SK-N-SH (cell line): ENCODE measurements at regions not wholly inside any gene's neighbourhood (a gene's known extent, or its start where the extent isn't known, plus 50 kb on each side); places are given as distances from the start of the nearest gene placed in this dataset.

Source experiments
- CTCF ChIA-PET: fragments of 300-600, 350-600 bp; formaldehyde crosslinking; extraction: SDS; loops from one replicate; lab custom pipeline; 2021; lab: Yijun Ruan, JAX
- POLR2A ChIA-PET: fragments of 350-600 bp; sonication (Branson Sonifier 250); formaldehyde crosslinking; extraction: SDS; loops from one replicate; lab custom pipeline; 2020; ENCODE audit warnings: antibody characterized with exemption, inconsistent platforms; lab: Yijun Ruan, JAX
- DNase-seq: peaks from one replicate; pipeline ENCODE4 v3.0.0; 2012
- H2AFZ ChIP-seq: fragments of 200-600 bp; sonication (generic); 2 replicates; pipeline ENCODE4 v1.8.1; 2016; ENCODE audit warnings: antibody characterized with exemption, mild to moderate bottlenecking, low read depth
- H3F3A ChIP-seq: fragments of 200-600 bp; sonication (generic); replicated peaks from 2 replicates; pipeline ENCODE3; 2016; ENCODE audit warnings: antibody characterized with exemption, mild to moderate bottlenecking; ENCODE audit not compliant: insufficient read depth
- H3K27ac ChIP-seq, 2 experiments: fragments of 200-500 bp in 1 of 2; fragments of 200-600 bp in 1 of 2; sonication (Bioruptor generic) in 1 of 2; sonication (generic), shearing (Covaris generic) in 1 of 2; 2 replicates each; pipeline versions ENCODE4 v1.5.1 to v1.6.1; 2014 to 2016; ENCODE audit warnings: low read depth in 2 of 2, inconsistent platforms in 1 of 2, low read length in 1 of 2, mild to moderate bottlenecking in 1 of 2, mixed read lengths in 1 of 2
- H3K27me3 ChIP-seq: fragments of 200-600 bp; sonication (generic), shearing (Covaris generic); 2 replicates; pipeline ENCODE4 v1.6.1; 2016; ENCODE audit warnings: mixed run types; ENCODE audit not compliant: insufficient read depth
- H3K36me3 ChIP-seq, 2 experiments: fragments of 200-500 bp in 1 of 2; fragments of 200-600 bp in 1 of 2; sonication (Bioruptor generic) in 1 of 2; sonication (generic) in 1 of 2; replicated peaks in 1 of 2; 2 replicates each; pipeline versions ENCODE3 to v1.5.1; 2014 to 2016; ENCODE audit warnings: low read length in 1 of 2, mild to moderate bottlenecking in 1 of 2; ENCODE audit not compliant: insufficient read depth in 2 of 2, control insufficient read depth in 1 of 2
- H3K4me1 ChIP-seq, 2 experiments: fragments of 200-500 bp in 1 of 2; fragments of 200-600 bp in 1 of 2; sonication (Bioruptor generic) in 1 of 2; sonication (generic), shearing (Covaris generic) in 1 of 2; 2 replicates each; pipeline versions ENCODE4 v1.5.1 to v1.6.1; 2014 to 2016; ENCODE audit warnings: low read depth in 1 of 2, low read length in 1 of 2, mixed run types in 1 of 2; ENCODE audit not compliant: insufficient read depth in 2 of 2, control insufficient read depth in 1 of 2
- H3K4me2 ChIP-seq: fragments of 200-600 bp; sonication (generic), shearing (Covaris generic); 2 replicates; pipeline ENCODE4 v1.6.1; 2017; ENCODE audit warnings: mixed run types
- H3K4me3 ChIP-seq, 2 experiments: fragments of 200-500 bp in 1 of 2; fragments of 200-600 bp in 1 of 2; sonication (Bioruptor generic) in 1 of 2; sonication (generic), shearing (Covaris generic) in 1 of 2; 2 replicates each; pipeline versions ENCODE4 v1.5.1 to v1.8.1; 2014 to 2016; ENCODE audit warnings: low read depth in 2 of 2, inconsistent platforms in 1 of 2, low read length in 1 of 2, mild to moderate bottlenecking in 1 of 2, mixed read lengths in 1 of 2, moderate library complexity in 1 of 2
- H3K79me2 ChIP-seq: fragments of 200-600 bp; sonication (generic); 2 replicates; pipeline ENCODE4 v1.8.1; 2017; ENCODE audit warnings: mild to moderate bottlenecking; ENCODE audit not compliant: insufficient read depth
- H3K9ac ChIP-seq: fragments of 200-600 bp; sonication (generic); 2 replicates; pipeline ENCODE4 v1.6.1; 2017; ENCODE audit warnings: mixed run types
- H3K9me2 ChIP-seq: fragments of 200-600 bp; sonication (generic); 2 replicates; pipeline ENCODE4 v1.6.1; 2017; ENCODE audit warnings: mixed run types
- H3K9me3 ChIP-seq: fragments of 200-600 bp; sonication (generic); 2 replicates; pipeline ENCODE4 v1.6.1; 2017; ENCODE audit warnings: mixed run types, mild to moderate bottlenecking, moderate library complexity
- H4K20me1 ChIP-seq: fragments of 200-600 bp; sonication (generic); 2 replicates; pipeline ENCODE4 v1.6.1; 2017; ENCODE audit warnings: mild to moderate bottlenecking, mixed run types; ENCODE audit not compliant: insufficient read depth
- CHD2 ChIP-seq: fragments of 150-350 bp; IDR thresholded peaks from 2 replicates; pipeline ENCODE4 v1.6.1; 2018; ENCODE audit warnings: low read length; ENCODE audit not compliant: partially characterized antibody
- EZH2phosphoT487 ChIP-seq: fragments of 200-600 bp; sonication (generic); IDR thresholded peaks from 2 replicates; pipeline ENCODE4 v1.6.1; 2017; ENCODE audit warnings: low read depth, mixed run types, mild to moderate bottlenecking, antibody characterized with exemption, moderate library complexity, borderline replicate concordance
- FOSL2 ChIP-seq: IDR thresholded peaks from 2 replicates; pipeline ENCODE4 v1.4.0; 2012; ENCODE audit warnings: low read depth, mild to moderate bottlenecking, moderate library complexity, borderline replicate concordance
- FOXM1 ChIP-seq: IDR thresholded peaks from 2 replicates; pipeline ENCODE4 v1.4.0; 2012; ENCODE audit warnings: low read depth, mild to moderate bottlenecking
- GATA2 ChIP-seq: sonication (generic); formaldehyde crosslinking; IDR thresholded peaks from 2 replicates; pipeline ENCODE4 v1.5.0; 2020; ENCODE audit warnings: mild to moderate bottlenecking, missing genetic modification reagents
- JUND ChIP-seq: IDR thresholded peaks from 2 replicates; pipeline ENCODE4 v1.4.0; 2012
- MEF2A ChIP-seq: IDR thresholded peaks from 2 replicates; pipeline ENCODE4 v1.4.0; 2012; ENCODE audit warnings: low read depth, borderline replicate concordance
- POLR2AphosphoS5 ChIP-seq: IDR thresholded peaks from 2 replicates; pipeline ENCODE4 v1.6.1; 2012; ENCODE audit warnings: low read depth, low read length
- REST ChIP-seq: IDR thresholded peaks from 2 replicates; pipeline ENCODE4 v1.6.1; 2012; ENCODE audit warnings: mild to moderate bottlenecking, low read depth, low read length, moderate library complexity
- RFX5 ChIP-seq: IDR thresholded peaks from 2 replicates; pipeline ENCODE4 v1.6.1; 2012; ENCODE audit warnings: mild to moderate bottlenecking, improper control_type of control experiment, low read length
- RXRA ChIP-seq: IDR thresholded peaks from 2 replicates; pipeline ENCODE4 v1.4.0; 2012; ENCODE audit warnings: low read depth, mild to moderate bottlenecking, borderline replicate concordance
- SMC3 ChIP-seq: IDR thresholded peaks from 2 replicates; pipeline ENCODE4 v1.6.1; 2012; ENCODE audit warnings: low read depth, low read length, improper control_type of control experiment
- TAF1 ChIP-seq: IDR thresholded peaks from 2 replicates; pipeline ENCODE4 v1.6.1; 2012; ENCODE audit warnings: low read depth, mild to moderate bottlenecking, low read length, moderate library complexity, borderline replicate concordance
- USF2 ChIP-seq: fragments of 150-350 bp; IDR thresholded peaks from 2 replicates; pipeline ENCODE4 v1.6.1; 2017; ENCODE audit warnings: antibody characterized with exemption, low read length, low read depth, borderline replicate concordance
- YY1 ChIP-seq: IDR thresholded peaks from 2 replicates; pipeline ENCODE4 v1.4.0; 2012; ENCODE audit warnings: low read depth, mild to moderate bottlenecking
- WGBS: methylation state at CpG from one replicate; pipeline ENCODE4 v1.1.6; 2017; ENCODE audit warnings: low lambda C conversion rate; 5-methylcytosine and 5-hydroxymethylcytosine counted together
- TF ChIP-seq, protein P1 (sequence below): IDR thresholded peaks from 2 replicates; pipeline ENCODE4 v1.4.0; 2012; ENCODE audit warnings: low read depth, borderline replicate concordance
- TF ChIP-seq, protein P2 (sequence below): fragments of 150-350 bp; IDR thresholded peaks from 2 replicates; pipeline ENCODE4 v1.6.1; 2016; ENCODE audit warnings: mild to moderate bottlenecking, low read depth, low read length

- H3F3A ChIP-seq = peaks cover 9% of the 10 kb centered on the region
- POLR2A ChIA-PET = no interaction called here
- no peaks in the 10 kb centered on the region for H3K9me3 ChIP-seq
- no peaks in the 10 kb centered on the region for H3K79me2 ChIP-seq
- H3K4me2 ChIP-seq = no peak overlapping the region
- H3K9me2 ChIP-seq = no peaks in the 10 kb centered on the region
- DNase-seq = no peak
- TF ChIP-seq CHD2 (no peak), TAF1 (no peak), RXRA (no peak), FOXM1 (no peak)
- TF ChIP-seq, protein P1, sequence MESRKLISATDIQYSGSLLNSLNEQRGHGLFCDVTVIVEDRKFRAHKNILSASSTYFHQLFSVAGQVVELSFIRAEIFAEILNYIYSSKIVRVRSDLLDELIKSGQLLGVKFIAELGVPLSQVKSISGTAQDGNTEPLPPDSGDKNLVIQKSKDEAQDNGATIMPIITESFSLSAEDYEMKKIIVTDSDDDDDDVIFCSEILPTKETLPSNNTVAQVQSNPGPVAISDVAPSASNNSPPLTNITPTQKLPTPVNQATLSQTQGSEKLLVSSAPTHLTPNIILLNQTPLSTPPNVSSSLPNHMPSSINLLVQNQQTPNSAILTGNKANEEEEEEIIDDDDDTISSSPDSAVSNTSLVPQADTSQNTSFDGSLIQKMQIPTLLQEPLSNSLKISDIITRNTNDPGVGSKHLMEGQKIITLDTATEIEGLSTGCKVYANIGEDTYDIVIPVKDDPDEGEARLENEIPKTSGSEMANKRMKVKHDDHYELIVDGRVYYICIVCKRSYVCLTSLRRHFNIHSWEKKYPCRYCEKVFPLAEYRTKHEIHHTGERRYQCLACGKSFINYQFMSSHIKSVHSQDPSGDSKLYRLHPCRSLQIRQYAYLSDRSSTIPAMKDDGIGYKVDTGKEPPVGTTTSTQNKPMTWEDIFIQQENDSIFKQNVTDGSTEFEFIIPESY = no peak
- TF ChIP-seq, all 33 proteins: peak for 0
- CTCF ChIA-PET = no interaction called here
- Histone ChIP-seq H2AFZ (no peak overlapping the region), H3K9ac (no peak overlapping the region), H3K27me3 (no peaks in the 10 kb centered on the region), H3K36me3 (no peaks in the 10 kb centered on the region), H4K20me1 (no peaks in the 10 kb centered on the region), H3K4me3 (no peak overlapping the region), H3K27ac (no peak overlapping the region), H3K4me1 (peaks cover 0 to 8% of the 10 kb centered on the region in 2 experiments; a peak in 1 of 4 replicates)
- WGBS = 84% methylated on average over 4 of the region's 5 CpGs
These were observed 254.8 kb downstream of the OLFM3 start for GRCh38 chr1:101741910-101742309.

GRCh38 chr1:101742509-101742908 lies 254.2 kb downstream of the OLFM3 start:
- Histone ChIP-seq H3K27me3 (no peaks in the 10 kb centered on the region), H3K9me2 (no peaks in the 10 kb centered on the region), H3F3A (peaks cover 9% of the 10 kb centered on the region), H3K4me3 (no peak overlapping the region), H4K20me1 (no peaks in the 10 kb centered on the region), H3K36me3 (no peaks in the 10 kb centered on the region), H3K9me3 (no peaks in the 10 kb centered on the region), H3K4me1 (peaks cover 0 to 8% of the 10 kb centered on the region in 2 experiments; a peak in 1 of 4 replicates), H2AFZ (no peak overlapping the region), H3K4me2 (no peak overlapping the region), H3K9ac (no peak overlapping the region), H3K79me2 (no peaks in the 10 kb centered on the region), H3K27ac (no peak overlapping the region)
- POLR2A ChIA-PET = no interaction called here
- 62% methylated on average over 1 of the region's 1 CpG for WGBS
- CTCF ChIA-PET = interaction anchor here (0.9 to 1.0 kb wide), 2 partner anchors 13 to 27 kb away, joined by 3 read pairs; no protein-coding TSS in a partner anchor
- no peak for DNase-seq
- TF ChIP-seq USF2 = no peak
- no peak for TF ChIP-seq SMC3
- TF ChIP-seq FOXM1 = no peak
- TF ChIP-seq TAF1 = no peak
- no peak for TF ChIP-seq EZH2phosphoT487
- no peak for TF ChIP-seq YY1
- TF ChIP-seq POLR2AphosphoS5 = no peak
- no peak for TF ChIP-seq RFX5
- TF ChIP-seq MEF2A = no peak
- no peak for TF ChIP-seq GATA2 (CRISPR knock-in tag)
- TF ChIP-seq, protein P2, sequence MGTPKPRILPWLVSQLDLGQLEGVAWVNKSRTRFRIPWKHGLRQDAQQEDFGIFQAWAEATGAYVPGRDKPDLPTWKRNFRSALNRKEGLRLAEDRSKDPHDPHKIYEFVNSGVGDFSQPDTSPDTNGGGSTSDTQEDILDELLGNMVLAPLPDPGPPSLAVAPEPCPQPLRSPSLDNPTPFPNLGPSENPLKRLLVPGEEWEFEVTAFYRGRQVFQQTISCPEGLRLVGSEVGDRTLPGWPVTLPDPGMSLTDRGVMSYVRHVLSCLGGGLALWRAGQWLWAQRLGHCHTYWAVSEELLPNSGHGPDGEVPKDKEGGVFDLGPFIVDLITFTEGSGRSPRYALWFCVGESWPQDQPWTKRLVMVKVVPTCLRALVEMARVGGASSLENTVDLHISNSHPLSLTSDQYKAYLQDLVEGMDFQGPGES = no peak
- no peak for TF ChIP-seq FOSL2
- no peak for TF ChIP-seq REST
- no peak for TF ChIP-seq JUND
- TF ChIP-seq, all 33 proteins: peak for 0
